Activated CD8-positive, alpha-beta memory T cell treated with anti-CD3 and anti-CD28 coated beads for 36 hours (primary cell): ENCODE measurements at regions not wholly inside any gene's neighbourhood (a gene's known extent, or its start where the extent isn't known, plus 50 kb on each side); places are given as distances from the start of the nearest gene placed in this dataset.

Experiments
- CTCF ChIA-PET: fragments of 350-600 bp; sonication (Branson Sonifier 250); formaldehyde crosslinking; loops from one replicate; lab custom pipeline; 2021; ENCODE audit warnings: antibody characterized with exemption; lab: Charles Lee
- POLR2A ChIA-PET: fragments of 350-600 bp; sonication (Branson Sonifier 250); formaldehyde crosslinking; loops from one replicate; lab custom pipeline; 2021; ENCODE audit warnings: antibody characterized with exemption; lab: Charles Lee

DNA sequence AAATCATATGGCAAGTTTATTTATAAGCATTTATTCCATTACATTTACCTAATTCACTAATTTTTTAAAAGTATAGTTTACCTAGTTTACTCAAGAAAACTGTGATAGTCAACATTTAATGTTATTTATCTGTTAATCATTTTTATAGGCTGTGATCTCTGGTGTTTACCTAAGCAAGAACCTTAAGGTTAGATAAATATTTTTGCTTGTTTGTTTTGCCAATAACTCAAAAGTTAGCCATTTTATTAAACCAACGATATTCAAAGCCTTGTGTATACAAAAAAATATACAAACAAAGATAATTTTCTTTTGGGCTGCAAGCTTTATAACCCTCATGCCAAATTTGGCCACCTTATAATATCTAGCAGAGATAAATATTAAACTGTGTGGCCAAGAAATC, 157.3 kb downstream of the SLCO1B3 start:
- CTCF ChIA-PET: no interaction called here
- POLR2A ChIA-PET: no interaction called here

DNA sequence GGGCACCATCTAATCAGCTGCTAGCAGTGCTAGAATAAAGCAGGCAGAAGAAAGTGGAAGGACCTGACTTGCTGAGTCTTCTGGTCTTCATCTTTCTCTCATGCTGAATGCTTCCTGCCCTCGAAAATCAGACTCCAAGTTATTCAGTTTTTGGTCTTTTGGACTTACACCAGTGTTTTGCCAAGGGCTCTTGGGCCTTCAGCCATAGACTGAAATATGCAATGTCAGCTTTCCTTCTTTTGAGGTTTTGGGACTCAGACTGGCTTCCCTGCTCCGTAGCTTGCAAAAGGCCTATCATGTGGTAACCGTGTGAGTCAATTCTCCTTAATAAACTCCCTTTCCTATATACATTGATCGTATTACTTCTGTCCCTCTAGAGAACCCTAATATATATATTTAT, 159.3 kb downstream of the SLCO1B3 start:
- CTCF ChIA-PET: no interaction called here
- POLR2A ChIA-PET: no interaction called here

DNA sequence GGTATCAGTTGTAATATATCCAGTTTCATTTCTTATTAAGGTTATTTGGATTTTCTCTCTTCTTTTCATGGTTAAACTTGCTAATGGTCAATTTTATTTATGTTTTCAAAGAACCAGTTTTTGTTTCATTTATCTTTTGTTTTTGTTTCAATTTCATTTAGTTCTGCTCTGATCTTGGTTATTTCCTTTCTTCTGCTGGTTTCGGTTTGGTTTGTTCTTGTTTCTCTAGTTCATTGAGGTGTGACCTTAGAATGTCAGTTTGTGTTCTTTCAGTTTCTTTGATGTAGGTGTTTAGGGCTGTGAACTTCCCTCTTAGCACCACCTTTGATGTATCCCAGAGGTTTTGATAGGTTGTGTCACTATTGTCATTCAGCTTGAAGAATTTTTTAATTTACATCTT, 145.6 kb upstream of the SLCO1B1 start:
- ChIA-PET CTCF (no interaction called here), POLR2A (no interaction called here)

DNA sequence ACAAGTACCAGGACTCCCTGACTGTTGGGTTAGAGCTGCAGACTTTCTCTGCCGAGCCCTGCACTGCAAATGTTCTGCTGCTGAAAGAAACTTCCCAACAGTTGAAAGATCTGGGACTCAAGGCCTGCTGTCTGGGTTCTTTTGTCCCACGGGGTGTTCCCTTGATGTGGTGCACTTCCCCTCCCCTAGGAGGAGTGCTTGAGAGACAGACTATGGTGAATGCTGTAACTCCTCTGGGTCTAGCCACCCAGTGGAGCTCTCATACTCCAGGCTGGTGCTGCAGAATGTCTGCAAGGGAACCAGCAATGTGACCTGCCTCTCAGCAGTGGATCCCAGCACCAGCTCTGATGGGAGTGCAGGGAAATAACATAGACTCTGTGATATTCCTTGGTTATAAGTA, 129.2 kb upstream of the SLCO1B1 start:
- ChIA-PET CTCF (no interaction called here), POLR2A (no interaction called here)

DNA sequence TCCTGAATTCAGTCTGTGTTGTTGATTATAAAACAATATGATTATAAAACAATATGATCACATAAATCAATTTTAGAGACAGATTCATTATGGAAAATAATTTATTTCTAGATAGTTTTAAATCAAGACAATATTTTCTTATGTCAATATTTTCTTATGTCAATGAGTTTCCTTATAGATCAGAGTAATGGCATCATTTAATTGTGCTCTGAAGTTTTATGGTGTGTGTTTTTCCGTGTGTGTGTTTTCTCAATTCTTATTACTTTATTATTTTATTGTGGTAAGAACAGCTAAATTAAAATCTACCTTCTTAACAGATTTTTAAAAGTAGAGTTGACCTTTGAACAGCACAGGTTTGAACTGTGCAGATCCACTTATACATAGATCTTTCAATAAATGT, 105.3 kb upstream of the SLCO1B1 start:
- ChIA-PET POLR2A (no interaction called here), CTCF (no interaction called here)

DNA sequence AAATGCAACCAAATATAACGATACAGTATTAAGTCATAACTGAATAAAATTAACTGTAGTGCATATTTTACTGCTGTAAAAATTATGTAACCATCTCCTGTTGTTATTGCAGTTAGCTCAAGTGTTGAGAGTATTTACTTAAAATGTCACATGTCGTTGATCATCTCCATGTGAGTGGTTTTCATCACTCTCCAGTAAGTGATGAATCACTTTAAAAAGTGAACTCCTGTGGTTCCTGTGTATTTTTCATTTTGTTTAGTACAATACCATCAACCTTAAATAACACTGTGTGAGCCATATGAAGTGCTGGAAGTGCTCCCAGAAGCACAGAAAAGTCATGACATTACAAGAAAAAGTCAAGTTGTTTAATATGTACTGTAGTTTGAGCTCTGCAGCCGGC, 104.7 kb upstream of the SLCO1B1 start:
- ChIA-PET CTCF (no interaction called here), POLR2A (no interaction called here)

DNA sequence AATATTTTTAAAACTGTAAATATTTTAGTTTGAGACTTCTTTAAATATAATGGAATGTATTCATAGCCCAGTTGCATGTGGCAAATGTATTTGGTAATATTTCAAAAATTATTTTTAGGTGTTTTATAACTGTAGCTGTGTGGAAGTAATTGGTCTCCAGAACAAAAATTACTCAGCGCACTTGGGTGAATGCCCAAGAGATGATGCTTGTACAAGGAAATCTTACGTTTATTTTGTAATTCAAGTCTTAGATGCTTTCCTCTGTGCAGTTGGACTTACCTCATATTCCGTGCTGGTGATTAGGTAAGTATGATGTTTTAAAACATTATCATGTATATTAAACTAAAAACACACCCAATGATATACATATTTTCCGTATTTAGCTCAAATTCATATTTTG, 76.7 kb upstream of the SLCO1B1 start:
- ChIA-PET CTCF (no interaction called here), POLR2A (no interaction called here)

DNA sequence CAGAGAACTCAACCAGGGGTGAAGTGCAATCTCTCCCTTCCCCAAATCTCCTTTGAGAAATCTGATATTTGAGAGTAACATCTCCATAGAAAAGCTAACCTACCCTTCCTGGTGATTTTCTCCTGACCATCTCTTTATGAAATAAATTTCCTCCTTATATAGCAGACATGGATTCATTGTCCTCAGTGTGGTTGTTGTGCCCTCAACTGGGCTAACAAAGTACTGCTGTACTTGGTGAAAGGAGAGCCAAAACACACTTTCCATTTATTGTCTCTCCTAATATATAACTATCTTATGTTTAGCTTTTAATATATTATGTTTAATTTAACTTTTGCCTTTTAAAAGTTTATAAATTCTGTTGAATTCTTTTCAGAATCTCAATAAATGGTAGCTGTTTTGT, 65.1 kb upstream of the SLCO1B1 start:
- CTCF ChIA-PET: interaction anchor here (0.7 kb wide), 1 partner anchor 24 kb away, joined by 3 read pairs; no protein-coding TSS in a partner anchor
- POLR2A ChIA-PET: no interaction called here

DNA sequence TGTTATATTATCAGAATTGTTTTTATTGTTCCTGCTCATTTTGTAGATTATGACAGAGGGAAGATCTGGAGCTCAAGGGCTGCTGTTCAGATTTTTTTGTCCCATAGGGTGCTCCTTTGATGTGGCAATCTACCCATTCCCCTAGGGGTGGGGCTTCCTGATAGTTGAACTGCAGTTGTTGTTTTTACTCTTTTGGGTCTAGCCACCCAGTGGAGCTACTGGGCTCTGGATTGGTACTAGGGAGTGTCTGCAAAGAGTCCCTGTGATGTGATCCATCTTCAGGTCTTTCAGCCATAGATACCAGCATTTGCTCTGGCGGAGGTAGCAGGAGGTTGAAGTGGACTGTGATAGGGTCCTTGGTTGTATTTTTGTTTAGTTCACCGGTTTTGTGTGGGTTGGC, 57.9 kb upstream of the SLCO1B1 start:
- ChIA-PET POLR2A (interaction anchor here (0.7 kb wide), 1 partner anchor 46 kb away, joined by 4 read pairs; no protein-coding TSS in a partner anchor), CTCF (no interaction called here)

DNA sequence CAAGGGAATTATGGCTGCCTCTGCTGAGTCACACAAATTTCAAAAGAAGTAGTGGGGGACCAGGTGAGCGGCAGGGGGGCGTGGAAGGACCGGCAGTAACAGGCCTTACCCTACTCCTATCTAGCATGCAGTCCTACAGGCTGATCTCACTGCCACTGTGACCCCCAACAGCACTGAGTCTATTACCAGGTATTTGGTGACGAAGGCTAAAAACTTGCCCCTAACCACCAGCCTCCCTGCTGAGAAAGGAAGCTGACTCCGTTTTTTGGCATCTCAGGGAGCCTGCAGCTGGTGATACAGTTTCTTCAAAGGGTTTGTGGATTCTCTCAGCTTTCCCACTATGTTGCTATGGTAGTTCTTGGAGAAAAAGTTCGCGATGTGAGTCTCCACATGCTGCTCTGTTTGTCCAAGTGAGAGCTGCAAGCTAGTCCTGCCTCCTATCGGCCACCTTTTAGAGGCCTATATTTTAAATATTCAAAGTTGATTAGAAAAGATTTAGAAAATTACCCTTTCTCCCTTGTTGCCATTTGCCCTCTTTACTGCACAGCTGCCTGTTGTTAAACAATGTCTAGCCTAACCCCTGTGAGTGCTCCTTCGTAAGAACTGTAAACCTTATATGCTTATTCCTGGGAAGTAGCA, 57.1 kb upstream of the SLCO1B1 start:
- ChIA-PET POLR2A (interaction anchor here (0.7 kb wide), 1 partner anchor 47 kb away, joined by 4 read pairs; no protein-coding TSS in a partner anchor), CTCF (no interaction called here)
